ENCODE measurements at regions not wholly inside any gene's neighbourhood (a gene's known extent, or its start where the extent isn't known, plus 50 kb on each side); places are given as distances from the start of the nearest gene placed in this dataset.

DNA sequence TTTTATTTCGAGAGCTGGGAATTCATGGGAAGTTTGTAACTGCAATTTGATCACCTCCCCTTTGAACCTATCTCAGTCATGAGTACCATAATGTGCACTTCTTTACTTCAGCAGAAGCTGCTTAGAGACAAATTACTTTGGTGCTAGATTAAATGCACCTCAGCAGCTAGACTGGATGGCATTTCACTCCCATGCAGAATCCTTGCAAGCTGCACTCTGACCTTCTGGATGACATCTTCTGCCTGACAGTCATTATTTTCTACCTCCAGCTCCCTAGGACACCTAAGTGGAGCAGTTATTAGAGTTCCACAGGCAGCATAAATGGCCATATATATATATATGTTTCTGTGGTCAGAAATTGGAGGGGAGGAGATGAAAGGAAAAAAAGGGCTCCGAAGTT is 366.0 kb upstream of the TMPRSS15 start:
- in situ Hi-C loops (cut with MboI; ENCODE audit: low sequenced_read_pairs, unreplicated experiment), result no loop called here
- TF ChIP-seq, protein P1, sequence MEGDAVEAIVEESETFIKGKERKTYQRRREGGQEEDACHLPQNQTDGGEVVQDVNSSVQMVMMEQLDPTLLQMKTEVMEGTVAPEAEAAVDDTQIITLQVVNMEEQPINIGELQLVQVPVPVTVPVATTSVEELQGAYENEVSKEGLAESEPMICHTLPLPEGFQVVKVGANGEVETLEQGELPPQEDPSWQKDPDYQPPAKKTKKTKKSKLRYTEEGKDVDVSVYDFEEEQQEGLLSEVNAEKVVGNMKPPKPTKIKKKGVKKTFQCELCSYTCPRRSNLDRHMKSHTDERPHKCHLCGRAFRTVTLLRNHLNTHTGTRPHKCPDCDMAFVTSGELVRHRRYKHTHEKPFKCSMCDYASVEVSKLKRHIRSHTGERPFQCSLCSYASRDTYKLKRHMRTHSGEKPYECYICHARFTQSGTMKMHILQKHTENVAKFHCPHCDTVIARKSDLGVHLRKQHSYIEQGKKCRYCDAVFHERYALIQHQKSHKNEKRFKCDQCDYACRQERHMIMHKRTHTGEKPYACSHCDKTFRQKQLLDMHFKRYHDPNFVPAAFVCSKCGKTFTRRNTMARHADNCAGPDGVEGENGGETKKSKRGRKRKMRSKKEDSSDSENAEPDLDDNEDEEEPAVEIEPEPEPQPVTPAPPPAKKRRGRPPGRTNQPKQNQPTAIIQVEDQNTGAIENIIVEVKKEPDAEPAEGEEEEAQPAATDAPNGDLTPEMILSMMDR (IDR thresholded peaks at IDR 0.05; ENCODE audit: borderline replicate concordance, control extremely low read depth, extremely low read depth, insufficient read depth, missing control alignments), result no peak
- DNase-seq (ENCODE audit: low spot score), result no peak

- no peak for DNase-seq (ENCODE audit: low spot score)
- in situ Hi-C loops (cut with MboI; ENCODE audit: low sequenced_read_pairs, unreplicated experiment), result no loop called here
- TF ChIP-seq, protein P1 (IDR thresholded peaks at IDR 0.05; ENCODE audit: borderline replicate concordance, control extremely low read depth, extremely low read depth, insufficient read depth, missing control alignments), result no peak
Measured at GRCh38 chr21:18771845-18772380, 368.3 kb upstream of the TMPRSS15 start.

DNA sequence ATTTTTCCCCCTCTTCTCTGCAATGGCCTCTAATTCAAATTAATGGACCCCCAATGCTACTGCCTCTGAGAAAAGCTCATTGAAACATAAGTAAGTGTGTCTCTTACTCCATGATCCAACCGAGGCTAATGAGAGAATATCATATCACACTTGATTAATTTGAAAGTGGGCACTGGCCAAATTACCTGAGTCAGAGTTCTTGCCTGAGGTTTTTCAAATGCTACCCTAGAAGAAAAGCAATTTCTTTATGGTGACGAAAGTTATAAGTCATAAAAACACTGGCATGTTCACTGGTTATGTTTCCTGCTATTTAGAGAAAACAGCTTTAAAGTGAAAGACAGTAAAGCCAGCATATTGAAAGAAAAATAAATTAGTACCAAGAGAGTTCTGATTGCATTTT is 368.8 kb upstream of the TMPRSS15 start:
- in situ Hi-C loops (cut with MboI; ENCODE audit: low sequenced_read_pairs, unreplicated experiment), result no loop called here
- no peak for DNase-seq (ENCODE audit: low spot score)
- TF ChIP-seq, protein P1 (IDR thresholded peaks at IDR 0.05; ENCODE audit: borderline replicate concordance, control extremely low read depth, extremely low read depth, insufficient read depth, missing control alignments), result no peak

GRCh38 chr21:18772897-18773296 is 369.3 kb upstream of the TMPRSS15 start:
- DNase-seq (ENCODE audit: low spot score), result no peak
- in situ Hi-C loops (cut with MboI; ENCODE audit: low sequenced_read_pairs, unreplicated experiment), result no loop called here
- TF ChIP-seq, protein P1 (IDR thresholded peaks at IDR 0.05; ENCODE audit: borderline replicate concordance, control extremely low read depth, extremely low read depth, insufficient read depth, missing control alignments), result no peak

DNA sequence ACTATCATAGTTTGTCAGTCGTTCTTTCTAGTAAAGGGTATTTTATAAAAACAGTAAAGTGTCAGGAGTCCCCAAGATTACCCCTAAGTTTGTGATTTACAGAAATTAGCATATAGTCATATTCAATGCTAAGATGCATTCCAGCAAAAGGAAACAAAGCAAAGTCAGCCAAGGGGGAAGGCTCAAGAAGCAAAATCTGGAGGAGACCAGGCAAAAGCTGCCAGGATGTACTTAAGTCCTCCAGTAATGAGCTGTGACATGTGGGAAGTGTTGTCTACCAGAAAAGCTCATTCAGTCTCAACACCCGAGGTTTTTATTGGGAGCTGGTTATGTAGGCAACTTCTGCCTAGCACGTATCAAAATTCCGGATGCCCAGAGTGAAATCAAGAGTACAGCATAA is 373.4 kb upstream of the TMPRSS15 start:
- TF ChIP-seq, protein P1 (IDR thresholded peaks at IDR 0.05; ENCODE audit: borderline replicate concordance, control extremely low read depth, extremely low read depth, insufficient read depth, missing control alignments), result no peak
- no peak for DNase-seq (ENCODE audit: low spot score)
- in situ Hi-C loops (cut with MboI; ENCODE audit: low sequenced_read_pairs, unreplicated experiment), result no loop called here

- in situ Hi-C loops (cut with MboI; ENCODE audit: low sequenced_read_pairs, unreplicated experiment), result no loop called here
- DNase-seq (ENCODE audit: low spot score), result no peak
- TF ChIP-seq, protein P1 (IDR thresholded peaks at IDR 0.05; ENCODE audit: borderline replicate concordance, control extremely low read depth, extremely low read depth, insufficient read depth, missing control alignments), result no peak
Measured at GRCh38 chr21:18782721-18783120, 379.1 kb upstream of the TMPRSS15 start.

- TF ChIP-seq, protein P1 (IDR thresholded peaks at IDR 0.05; ENCODE audit: borderline replicate concordance, control extremely low read depth, extremely low read depth, insufficient read depth, missing control alignments), result no peak
- DNase-seq (ENCODE audit: low spot score), result no peak
Measured at GRCh38 chr21:18801468-18801867, 397.9 kb upstream of the TMPRSS15 start.

More at GRCh38 chr21:18801468-18801867, 397.9 kb upstream of the TMPRSS15 start:
- in situ Hi-C loops (cut with MboI; ENCODE audit: low sequenced_read_pairs, unreplicated experiment), result no loop called here
